ENCODE measurements at regions not wholly inside any gene's neighbourhood (a gene's known extent, or its start where the extent isn't known, plus 50 kb on each side); places are given as distances from the start of the nearest gene placed in this dataset. TPM values are rescaled to one million over a fixed set of nuclear protein-coding genes. Genes with fewer than 3 reads are reported as not detected.

DNA sequence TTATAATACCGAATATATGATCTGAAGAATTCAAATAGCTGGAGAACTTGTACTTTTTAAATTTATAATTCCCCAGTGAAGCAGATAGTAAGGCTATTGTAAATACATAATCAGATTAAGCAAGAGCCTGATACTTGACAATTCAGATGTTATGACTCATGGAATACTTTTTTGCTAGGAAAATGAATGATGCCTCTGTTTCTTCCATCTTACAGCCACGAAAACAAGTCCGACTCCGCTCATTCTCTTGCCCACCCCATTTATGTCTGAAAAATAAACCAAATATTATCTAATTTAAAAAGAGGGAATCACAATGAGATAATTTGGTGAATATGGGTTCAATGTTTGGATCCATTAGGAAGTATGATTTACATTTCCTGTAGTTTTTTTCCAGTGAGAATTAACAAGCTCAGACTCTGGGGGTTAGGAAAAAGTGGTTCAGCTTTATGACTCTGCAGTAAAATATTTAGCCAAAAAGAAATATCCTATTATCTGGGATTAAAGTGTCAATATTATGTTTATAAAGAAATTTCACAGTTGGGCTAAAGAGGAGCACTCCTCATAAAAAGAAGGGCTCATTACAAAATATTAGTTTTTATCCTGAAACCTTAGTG lies 50.4 kb upstream of the DAB1 start:
- no CpG with 5 or more reads among the region's 4 CpGs for WGBS (ENCODE audit: insufficient coverage)
- TF ChIP-seq, protein P1, sequence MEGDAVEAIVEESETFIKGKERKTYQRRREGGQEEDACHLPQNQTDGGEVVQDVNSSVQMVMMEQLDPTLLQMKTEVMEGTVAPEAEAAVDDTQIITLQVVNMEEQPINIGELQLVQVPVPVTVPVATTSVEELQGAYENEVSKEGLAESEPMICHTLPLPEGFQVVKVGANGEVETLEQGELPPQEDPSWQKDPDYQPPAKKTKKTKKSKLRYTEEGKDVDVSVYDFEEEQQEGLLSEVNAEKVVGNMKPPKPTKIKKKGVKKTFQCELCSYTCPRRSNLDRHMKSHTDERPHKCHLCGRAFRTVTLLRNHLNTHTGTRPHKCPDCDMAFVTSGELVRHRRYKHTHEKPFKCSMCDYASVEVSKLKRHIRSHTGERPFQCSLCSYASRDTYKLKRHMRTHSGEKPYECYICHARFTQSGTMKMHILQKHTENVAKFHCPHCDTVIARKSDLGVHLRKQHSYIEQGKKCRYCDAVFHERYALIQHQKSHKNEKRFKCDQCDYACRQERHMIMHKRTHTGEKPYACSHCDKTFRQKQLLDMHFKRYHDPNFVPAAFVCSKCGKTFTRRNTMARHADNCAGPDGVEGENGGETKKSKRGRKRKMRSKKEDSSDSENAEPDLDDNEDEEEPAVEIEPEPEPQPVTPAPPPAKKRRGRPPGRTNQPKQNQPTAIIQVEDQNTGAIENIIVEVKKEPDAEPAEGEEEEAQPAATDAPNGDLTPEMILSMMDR (IDR thresholded peaks at IDR 0.05), result no peak
- no peak for TF ChIP-seq EZH2 (IDR thresholded peaks at IDR 0.05; ENCODE audit: borderline replicate concordance, insufficient read depth, low read depth, low read length, poor library complexity, severe bottlenecking)
- Histone ChIP-seq H3K27ac (ENCODE audit: low read length in 2 of 2) (no peak overlapping the region), H3K79me2 (ENCODE audit: control insufficient read depth, insufficient read depth, low read length) (no peaks in the 10 kb centered on the region), H3K9me3 (ENCODE audit: control extremely low read depth in 1 of 3, control insufficient read depth in 2 of 3, insufficient read depth in 1 of 3, low read length in 2 of 3) (peaks cover 0 to 2% (median 0%) of the 10 kb centered on the region in 3 donors), H3K9ac (ENCODE audit: low read length) (no peak overlapping the region), H3K36me3 (replicated peaks in 1 of 2; ENCODE audit: control extremely low read depth in 1 of 2, control insufficient read depth in 1 of 2, extremely low read depth in 1 of 2, insufficient read depth in 2 of 2, low read length in 1 of 2) (no peaks in the 10 kb centered on the region), H3K4me3 (ENCODE audit: control extremely low read depth in 1 of 5, extremely low read depth in 1 of 5, insufficient read depth in 1 of 5, low read depth in 2 of 5, low read length in 4 of 5) (no peak overlapping the region), H3K4me1 (ENCODE audit: control insufficient read depth in 2 of 2, insufficient read depth in 2 of 2, low read length in 2 of 2) (no peaks in the 10 kb centered on the region), H3K4me2 (replicated peaks; ENCODE audit: low read depth, low read length, poor library complexity, severe bottlenecking) (no peak overlapping the region), H2AFZ (ENCODE audit: insufficient read depth, low read depth, low read length, poor library complexity, severe bottlenecking) (no peak overlapping the region), H4K20me1 (ENCODE audit: control insufficient read depth, insufficient read depth, low read length, poor library complexity, severe bottlenecking) (no peaks in the 10 kb centered on the region), H3K27me3 (replicated peaks in 1 of 4; ENCODE audit: control extremely low read depth in 1 of 4, control insufficient read depth in 3 of 4, insufficient read depth in 4 of 4, low read length in 3 of 4) (no peaks in the 10 kb centered on the region)
- DNase-seq (no peak), ATAC-seq (ENCODE audit: low read depth) (no peak)
- Mint-ChIP-seq H3K4me3 (no peak overlapping the region), H3K27me3 (no peaks in the 10 kb centered on the region), H3K27ac (no peak overlapping the region), H3K9me3 (ENCODE audit: insufficient read depth) (no peaks in the 10 kb centered on the region), H3K4me1 (no peaks in the 10 kb centered on the region)
- intact Hi-C loops (cut with micrococcal nuclease), result no loop called here
- ChIA-PET POLR2A (no interaction called here), CTCF (no interaction called here)

Small RNAs in the stretch of these regions (small RNA-seq; reads per million reads assigned to genes)
- gene AL445193.1 (ENCODE audit: insufficient read length, low read depth, low replicate concordance), result not detected
